Ascending aorta (tissue), 2 donors: ENCODE measurements at regions not wholly inside any gene's neighbourhood (a gene's known extent, or its start where the extent isn't known, plus 50 kb on each side); places are given as distances from the start of the nearest gene placed in this dataset.

Experiments used
- DNase-seq, 2 donors: peaks; one replicate each; pipeline ENCODE4 v3.0.0-alpha.2; 2019; ENCODE audit warnings: low spot score in 2 of 2
- H3K27ac ChIP-seq, 2 donors: fragments of 200-600 bp; sonication (generic); one replicate each; pipeline ENCODE4 v1.5.1; 2016 to 2017; ENCODE audit warnings: mild to moderate bottlenecking in 1 of 2
- H3K27me3 ChIP-seq: fragments of 200-600 bp; sonication (generic); one replicate; pipeline ENCODE4 v1.5.1; 2017
- H3K36me3 ChIP-seq, 2 donors: fragments of 200-600 bp; sonication (generic); one replicate each; pipeline ENCODE4 v1.5.1; 2016
- H3K4me1 ChIP-seq, 2 donors: fragments of 200-600 bp; sonication (generic); one replicate each; pipeline ENCODE4 v1.5.1; 2016 to 2017; ENCODE audit warnings: mild to moderate bottlenecking in 1 of 2
- H3K4me3 ChIP-seq, 2 donors: fragments of 200-600 bp; sonication (generic); one replicate each; pipeline ENCODE4 v1.5.1; 2016 to 2017; ENCODE audit warnings: mild to moderate bottlenecking in 1 of 2
- H3K9me3 ChIP-seq, 2 donors: fragments of 200-600 bp; sonication (generic); one replicate each; pipeline ENCODE4 v1.5.1; 2016
- CTCF ChIP-seq, 3 experiments: fragments of 200-600 bp in 2 of 3; fragments of 450-650 bp in 1 of 3; sonication (generic) in 2 of 3; IDR thresholded peaks; one replicate each; pipeline ENCODE4 v1.5.1; 2016 to 2019; ENCODE audit warnings: antibody characterized with exemption in 3 of 3, mild to moderate bottlenecking in 1 of 3, moderate library complexity in 1 of 3
- intact Hi-C: fragments of 100-400 bp; cut with DNase I; formaldehyde crosslinking; loops from one replicate; pipeline ENCODE4 v1.15.1; 2023

- Histone ChIP-seq H3K4me1 (no peaks in the 10 kb centered on the region), H3K27ac (no peak overlapping the region), H3K9me3 (no peaks in the 10 kb centered on the region), H3K27me3 (no peaks in the 10 kb centered on the region), H3K36me3 (no peaks in the 10 kb centered on the region), H3K4me3 (no peak overlapping the region)
- no peak for TF ChIP-seq CTCF (IDR thresholded peaks at IDR 0.05)
- intact Hi-C loops: no loop called here
- no peak for DNase-seq
These were observed 155.1 kb upstream of the PPARGC1A start for GRCh38 chr4:24044610-24045589.

- H3K27ac ChIP-seq: no peak overlapping the region
- H3K36me3 ChIP-seq: no peaks in the 10 kb centered on the region
- H3K9me3 ChIP-seq: no peaks in the 10 kb centered on the region
- no peak overlapping the region for H3K4me3 ChIP-seq
- intact Hi-C loops: no loop called here
- TF ChIP-seq CTCF (IDR thresholded peaks at IDR 0.05): no peak
- no peaks in the 10 kb centered on the region for H3K4me1 ChIP-seq
- no peak for DNase-seq
- no peaks in the 10 kb centered on the region for H3K27me3 ChIP-seq
These were observed 152.2 kb upstream of the PPARGC1A start for GRCh38 chr4:24042094-24042493.

GRCh38 chr4:24040811-24041210 is 151.0 kb upstream of the PPARGC1A start:
- TF ChIP-seq CTCF (IDR thresholded peaks at IDR 0.05): no peak
- intact Hi-C loops: no loop called here
- H3K27ac ChIP-seq: no peak overlapping the region
- no peaks in the 10 kb centered on the region for H3K4me1 ChIP-seq
- H3K9me3 ChIP-seq: no peaks in the 10 kb centered on the region
- no peak overlapping the region for H3K4me3 ChIP-seq
- H3K27me3 ChIP-seq: no peaks in the 10 kb centered on the region
- H3K36me3 ChIP-seq: no peaks in the 10 kb centered on the region
- DNase-seq: no peak

- H3K4me3 ChIP-seq: no peak overlapping the region
- no peaks in the 10 kb centered on the region for H3K9me3 ChIP-seq
- no peaks in the 10 kb centered on the region for H3K36me3 ChIP-seq
- no peak for TF ChIP-seq CTCF (IDR thresholded peaks at IDR 0.05)
- H3K27me3 ChIP-seq: no peaks in the 10 kb centered on the region
- H3K27ac ChIP-seq: no peak overlapping the region
- no peak for DNase-seq
- intact Hi-C loops: no loop called here
- H3K4me1 ChIP-seq: no peaks in the 10 kb centered on the region
These were observed 143.8 kb upstream of the PPARGC1A start for GRCh38 chr4:24033626-24034025.

- intact Hi-C loops: no loop called here
- TF ChIP-seq CTCF (IDR thresholded peaks at IDR 0.05): no peak
These were observed 142.6 kb upstream of the PPARGC1A start for GRCh38 chr4:24032371-24032989.

More at GRCh38 chr4:24032371-24032989, 142.6 kb upstream of the PPARGC1A start:
- Histone ChIP-seq H3K27me3 (no peaks in the 10 kb centered on the region), H3K4me3 (no peak overlapping the region), H3K36me3 (no peaks in the 10 kb centered on the region), H3K27ac (no peak overlapping the region), H3K4me1 (no peaks in the 10 kb centered on the region), H3K9me3 (no peaks in the 10 kb centered on the region)
- no peak for DNase-seq
